DND-41 (cell line): ENCODE measurements at regions not wholly inside any gene's neighbourhood (a gene's known extent, or its start where the extent isn't known, plus 50 kb on each side); places are given as distances from the start of the nearest gene placed in this dataset.

Experiments
- ATAC-seq: fragments of 200-7000 bp; cut with Tn5 transposase; 3 replicates; pipeline ENCODE4 v1.9.1; 2021; ENCODE audit warnings: low read depth; ENCODE audit not compliant: insufficient read depth
- DNase-seq: peaks from one replicate; pipeline ENCODE4 v3.0.0-alpha.2; 2020
- H2AFZ ChIP-seq: 2 replicates; pipeline ENCODE4 v1.6.0; 2012; ENCODE audit warnings: low read depth, low read length
- H3K27ac ChIP-seq: 2 replicates; pipeline ENCODE4 v1.5.1; 2012; ENCODE audit warnings: low read length, inconsistent platforms
- H3K27me3 ChIP-seq: fragments of 200-600 bp; sonication (generic); 2 replicates; pipeline ENCODE4 v1.6.0; 2012; ENCODE audit warnings: low read length, mild to moderate bottlenecking, inconsistent platforms; ENCODE audit not compliant: insufficient read depth, poor library complexity
- H3K36me3 ChIP-seq: 2 replicates; pipeline ENCODE4 v1.5.1; 2012; ENCODE audit warnings: low read length, inconsistent platforms; ENCODE audit not compliant: insufficient read depth
- H3K4me1 ChIP-seq: 2 replicates; pipeline ENCODE4 v1.5.1; 2012; ENCODE audit warnings: mild to moderate bottlenecking, low read length; ENCODE audit not compliant: insufficient read depth
- H3K4me2 ChIP-seq: 2 replicates; pipeline ENCODE4 v1.6.0; 2012; ENCODE audit warnings: mild to moderate bottlenecking, moderate library complexity, low read length, inconsistent platforms; ENCODE audit not compliant: insufficient read depth
- H3K4me3 ChIP-seq, 2 experiments: fragments of 200-600 bp in 1 of 2; shearing (Covaris generic) in 1 of 2; 2 replicates each; pipeline ENCODE4 v1.5.1; 2012 to 2016; ENCODE audit warnings: inconsistent platforms in 2 of 2, low read length in 2 of 2, mild to moderate bottlenecking in 2 of 2, low read depth in 1 of 2, moderate library complexity in 1 of 2
- H3K79me2 ChIP-seq: 2 replicates; pipeline ENCODE4 v1.6.0; 2012; ENCODE audit warnings: low read length, inconsistent platforms; ENCODE audit not compliant: insufficient read depth
- H3K9ac ChIP-seq: 2 replicates; pipeline ENCODE4 v1.6.0; 2012; ENCODE audit warnings: low read depth, mild to moderate bottlenecking, inconsistent platforms, low read length, moderate library complexity
- H3K9me3 ChIP-seq: 2 replicates; pipeline ENCODE4 v1.5.1; 2012; ENCODE audit warnings: low read length, moderate library complexity, mild to moderate bottlenecking, inconsistent platforms; ENCODE audit not compliant: insufficient read depth, severe bottlenecking
- H4K20me1 ChIP-seq: 2 replicates; pipeline ENCODE4 v1.6.0; 2012; ENCODE audit warnings: low read length; ENCODE audit not compliant: insufficient read depth
- EZH2 ChIP-seq: IDR thresholded peaks from 3 replicates; pipeline ENCODE4 v1.6.1; 2012; ENCODE audit warnings: borderline replicate concordance, low read depth, mild to moderate bottlenecking, moderate library complexity, low read length, inconsistent platforms; ENCODE audit not compliant: severe bottlenecking
- TF ChIP-seq, protein P1 (sequence below): IDR thresholded peaks from 2 replicates; pipeline ENCODE4 v1.5.1; 2012; ENCODE audit warnings: borderline replicate concordance, low read length, moderate library complexity, mild to moderate bottlenecking; ENCODE audit not compliant: poor library complexity, severe bottlenecking; ENCODE audit errors: extremely low read depth

DNA sequence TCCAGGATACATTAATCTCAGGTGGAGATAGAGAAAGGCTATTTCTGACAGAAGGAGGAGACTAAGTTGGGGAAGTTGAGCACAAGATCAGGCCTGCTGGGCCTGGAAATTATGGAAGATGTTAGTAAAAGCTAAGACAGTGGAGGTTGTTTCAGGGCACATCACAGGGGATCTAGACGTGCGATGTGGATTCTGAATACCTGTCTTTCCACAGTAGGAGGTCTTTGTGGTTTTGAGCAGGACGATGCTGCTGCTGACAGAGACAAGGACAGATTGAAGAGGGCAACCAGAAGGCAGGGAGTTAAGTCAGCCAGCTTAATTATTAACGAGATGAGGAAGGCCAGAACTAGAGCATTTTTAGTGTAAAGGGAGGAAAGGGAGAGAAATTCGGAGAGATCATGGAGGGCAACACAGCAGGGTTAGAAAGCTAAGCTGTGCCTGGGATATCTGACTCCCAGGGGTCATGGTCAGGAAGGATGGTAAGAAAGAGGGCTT, 384.9 kb downstream of the MAFB start:
- H3K4me2 ChIP-seq: no peak overlapping the region
- no peak for DNase-seq

DNA sequence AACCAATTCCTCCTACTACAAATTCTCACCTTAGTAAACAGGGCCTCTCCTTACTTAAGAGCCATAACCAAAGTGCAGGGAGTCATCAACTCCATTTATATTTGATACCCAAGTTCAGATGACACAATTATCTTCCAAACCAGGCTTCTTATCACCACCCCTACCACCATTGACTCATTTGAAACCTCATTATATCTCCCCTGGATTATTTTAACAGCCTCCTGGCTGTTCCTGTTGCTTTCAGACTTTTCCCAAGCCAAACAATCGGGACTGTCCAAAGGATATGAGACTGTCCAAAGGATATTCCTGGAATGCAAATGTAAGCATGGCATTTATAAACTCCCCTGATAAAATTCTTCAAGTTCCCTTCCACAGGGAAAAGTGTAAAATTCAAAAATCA, 394.3 kb downstream of the MAFB start:
- no peak overlapping the region for H2AFZ ChIP-seq

More for the DNA sequence above, 384.9 kb downstream of the MAFB start:
- Histone ChIP-seq H3K79me2 (no peaks in the 10 kb centered on the region), H3K36me3 (no peaks in the 10 kb centered on the region), H2AFZ (no peak overlapping the region), H3K27me3 (peaks cover 14% of the 10 kb centered on the region), H3K9ac (no peak overlapping the region), H3K4me3 (no peak overlapping the region), H3K27ac (no peak overlapping the region), H3K4me1 (no peaks in the 10 kb centered on the region), H4K20me1 (no peaks in the 10 kb centered on the region), H3K9me3 (no peaks in the 10 kb centered on the region)
- no peak for TF ChIP-seq EZH2
- TF ChIP-seq, protein P1, sequence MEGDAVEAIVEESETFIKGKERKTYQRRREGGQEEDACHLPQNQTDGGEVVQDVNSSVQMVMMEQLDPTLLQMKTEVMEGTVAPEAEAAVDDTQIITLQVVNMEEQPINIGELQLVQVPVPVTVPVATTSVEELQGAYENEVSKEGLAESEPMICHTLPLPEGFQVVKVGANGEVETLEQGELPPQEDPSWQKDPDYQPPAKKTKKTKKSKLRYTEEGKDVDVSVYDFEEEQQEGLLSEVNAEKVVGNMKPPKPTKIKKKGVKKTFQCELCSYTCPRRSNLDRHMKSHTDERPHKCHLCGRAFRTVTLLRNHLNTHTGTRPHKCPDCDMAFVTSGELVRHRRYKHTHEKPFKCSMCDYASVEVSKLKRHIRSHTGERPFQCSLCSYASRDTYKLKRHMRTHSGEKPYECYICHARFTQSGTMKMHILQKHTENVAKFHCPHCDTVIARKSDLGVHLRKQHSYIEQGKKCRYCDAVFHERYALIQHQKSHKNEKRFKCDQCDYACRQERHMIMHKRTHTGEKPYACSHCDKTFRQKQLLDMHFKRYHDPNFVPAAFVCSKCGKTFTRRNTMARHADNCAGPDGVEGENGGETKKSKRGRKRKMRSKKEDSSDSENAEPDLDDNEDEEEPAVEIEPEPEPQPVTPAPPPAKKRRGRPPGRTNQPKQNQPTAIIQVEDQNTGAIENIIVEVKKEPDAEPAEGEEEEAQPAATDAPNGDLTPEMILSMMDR: no peak
- ATAC-seq: no peak

DNA sequence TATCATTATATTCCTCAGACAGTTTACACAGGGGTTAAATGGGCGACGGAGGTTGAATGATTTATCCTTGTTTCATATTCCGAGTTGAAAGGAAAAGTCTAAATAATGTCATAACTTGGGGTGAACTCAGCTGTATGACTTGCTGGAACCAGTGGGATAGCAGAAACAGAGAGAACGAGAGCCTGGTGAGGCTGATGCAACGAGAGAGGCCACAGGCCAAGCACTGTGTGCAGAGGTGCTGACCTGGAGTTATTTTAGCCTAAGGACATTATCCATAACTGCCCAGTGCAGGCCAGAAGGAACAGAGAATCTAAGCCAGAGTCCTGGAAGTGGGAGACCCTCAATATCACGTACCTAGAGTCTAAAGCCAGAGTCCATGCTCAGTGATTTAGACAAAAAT, 394.9 kb downstream of the MAFB start:
- Histone ChIP-seq H2AFZ (no peak overlapping the region), H3K36me3 (no peaks in the 10 kb centered on the region), H3K27me3 (peaks cover 8% of the 10 kb centered on the region), H3K79me2 (no peaks in the 10 kb centered on the region), H3K27ac (no peak overlapping the region), H3K9me3 (peaks cover 2% of the 10 kb centered on the region), H4K20me1 (no peaks in the 10 kb centered on the region), H3K4me3 (no peak overlapping the region), H3K9ac (no peak overlapping the region), H3K4me2 (no peak overlapping the region), H3K4me1 (no peaks in the 10 kb centered on the region)
- DNase-seq: no peak
- ATAC-seq: no peak
- TF ChIP-seq EZH2: no peak
- TF ChIP-seq, protein P1: no peak

More for the DNA sequence above, 394.3 kb downstream of the MAFB start:
- Histone ChIP-seq H3K27me3 (peaks cover 13% of the 10 kb centered on the region), H4K20me1 (no peaks in the 10 kb centered on the region), H3K4me3 (no peak overlapping the region), H3K4me2 (no peak overlapping the region), H3K4me1 (no peaks in the 10 kb centered on the region), H3K36me3 (no peaks in the 10 kb centered on the region), H3K9ac (no peak overlapping the region), H3K27ac (no peak overlapping the region), H3K79me2 (no peaks in the 10 kb centered on the region), H3K9me3 (peaks cover 2% of the 10 kb centered on the region)
- no peak for DNase-seq
- ATAC-seq: no peak
- TF ChIP-seq, protein P1: no peak
- no peak for TF ChIP-seq EZH2

DNA sequence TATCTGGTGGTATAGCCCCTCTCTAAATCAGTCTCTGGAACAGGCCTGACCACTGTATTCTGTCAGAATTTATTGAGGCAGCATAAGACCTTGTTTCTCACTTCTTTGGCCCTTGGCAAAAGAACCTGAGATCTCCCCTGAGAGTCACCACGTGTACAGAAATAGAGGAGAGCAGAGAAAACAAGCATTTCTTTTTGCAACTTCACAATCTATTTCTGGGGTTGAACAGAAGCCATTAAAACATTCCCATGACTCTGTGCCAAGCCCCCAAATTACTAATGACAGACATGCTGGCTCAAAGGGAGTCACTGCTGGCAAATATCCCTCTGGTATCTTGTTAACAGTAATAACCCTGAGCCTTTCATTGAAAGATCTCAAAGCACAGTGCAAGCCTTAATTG, 395.3 kb downstream of the MAFB start:
- Histone ChIP-seq H3K9ac (no peak overlapping the region), H3K9me3 (peaks cover 2% of the 10 kb centered on the region), H3K36me3 (no peaks in the 10 kb centered on the region), H3K4me3 (no peak overlapping the region), H3K4me2 (no peak overlapping the region), H3K27ac (no peak overlapping the region), H3K27me3 (peaks cover 5% of the 10 kb centered on the region), H3K4me1 (no peaks in the 10 kb centered on the region), H2AFZ (no peak overlapping the region), H3K79me2 (no peaks in the 10 kb centered on the region), H4K20me1 (no peaks in the 10 kb centered on the region)
- TF ChIP-seq EZH2: no peak
- TF ChIP-seq, protein P1: no peak
- no peak for DNase-seq
- no peak for ATAC-seq
